ENCODE measurements at regions not wholly inside any gene's neighbourhood (a gene's known extent, or its start where the extent isn't known, plus 50 kb on each side); places are given as distances from the start of the nearest gene placed in this dataset.

DNA sequence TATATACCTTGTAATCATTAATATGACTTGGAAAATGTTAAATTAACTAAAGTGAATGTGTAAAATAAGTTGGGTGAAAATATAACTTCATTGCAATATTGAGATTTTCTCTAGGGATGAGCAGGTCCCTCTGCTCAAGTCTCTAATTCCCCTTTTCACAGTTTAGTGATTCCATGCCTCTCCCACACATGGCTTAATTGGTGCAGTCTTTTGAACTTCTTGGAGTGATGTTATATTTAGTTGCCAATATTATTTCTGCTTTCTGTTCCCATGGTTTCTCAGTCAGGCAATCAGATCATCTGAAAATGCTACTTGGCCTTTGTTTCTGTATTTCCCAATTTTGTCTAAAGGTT, 233.7 kb upstream of the SPOPL start:
- TF ChIP-seq, protein P1, sequence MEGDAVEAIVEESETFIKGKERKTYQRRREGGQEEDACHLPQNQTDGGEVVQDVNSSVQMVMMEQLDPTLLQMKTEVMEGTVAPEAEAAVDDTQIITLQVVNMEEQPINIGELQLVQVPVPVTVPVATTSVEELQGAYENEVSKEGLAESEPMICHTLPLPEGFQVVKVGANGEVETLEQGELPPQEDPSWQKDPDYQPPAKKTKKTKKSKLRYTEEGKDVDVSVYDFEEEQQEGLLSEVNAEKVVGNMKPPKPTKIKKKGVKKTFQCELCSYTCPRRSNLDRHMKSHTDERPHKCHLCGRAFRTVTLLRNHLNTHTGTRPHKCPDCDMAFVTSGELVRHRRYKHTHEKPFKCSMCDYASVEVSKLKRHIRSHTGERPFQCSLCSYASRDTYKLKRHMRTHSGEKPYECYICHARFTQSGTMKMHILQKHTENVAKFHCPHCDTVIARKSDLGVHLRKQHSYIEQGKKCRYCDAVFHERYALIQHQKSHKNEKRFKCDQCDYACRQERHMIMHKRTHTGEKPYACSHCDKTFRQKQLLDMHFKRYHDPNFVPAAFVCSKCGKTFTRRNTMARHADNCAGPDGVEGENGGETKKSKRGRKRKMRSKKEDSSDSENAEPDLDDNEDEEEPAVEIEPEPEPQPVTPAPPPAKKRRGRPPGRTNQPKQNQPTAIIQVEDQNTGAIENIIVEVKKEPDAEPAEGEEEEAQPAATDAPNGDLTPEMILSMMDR (IDR thresholded peaks at IDR 0.05) = no peak
- TF ChIP-seq POLR2A (IDR thresholded peaks at IDR 0.05) = no peak

All from Peyer's patch (tissue), 4 donors.